ENCODE measurements at regions not wholly inside any gene's neighbourhood (a gene's known extent, or its start where the extent isn't known, plus 50 kb on each side); places are given as distances from the start of the nearest gene placed in this dataset.

DNA sequence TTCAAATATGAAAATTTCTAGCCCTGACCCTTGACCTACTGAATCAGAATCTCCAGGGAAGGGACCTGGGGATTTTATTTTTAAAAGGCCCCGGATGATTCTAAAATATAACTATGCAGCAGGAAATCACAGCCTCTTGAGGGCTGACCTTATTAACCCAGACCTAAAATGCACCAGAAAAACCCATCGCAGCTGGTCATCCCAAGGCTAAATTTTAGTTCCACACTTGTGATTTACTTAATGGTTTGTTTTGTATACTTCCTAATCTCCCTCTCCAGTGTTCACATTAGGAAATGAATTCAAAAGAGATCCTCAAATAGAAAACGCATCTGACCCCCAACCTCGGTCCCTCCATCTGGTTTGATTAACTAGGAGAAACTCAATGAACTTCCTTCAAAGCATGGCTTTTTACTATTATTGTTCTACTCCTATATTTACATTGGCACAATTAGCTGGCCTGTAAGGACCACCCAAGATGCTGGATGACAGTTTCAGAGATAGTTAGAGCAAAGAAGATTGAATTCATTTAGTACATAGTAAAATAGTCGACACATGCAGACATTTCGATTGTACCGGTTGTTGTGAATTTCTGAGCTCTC lies 147.8 kb upstream of the MED14 start:
- Mint-ChIP-seq H3K4me3 (no peak overlapping the region), H3K27me3 (ENCODE audit: low read depth) (no peaks in the 10 kb centered on the region), H3K36me3 (peaks cover 2% of the 10 kb centered on the region), H3K27ac (no peak overlapping the region), H3K9me3 (peaks cover 42% of the 10 kb centered on the region), H3K4me1 (peaks cover 7% of the 10 kb centered on the region)
- no peak for DNase-seq (ENCODE audit: low spot score in 2 of 2, unreplicated experiment in 2 of 2)
- TF ChIP-seq, protein P1, sequence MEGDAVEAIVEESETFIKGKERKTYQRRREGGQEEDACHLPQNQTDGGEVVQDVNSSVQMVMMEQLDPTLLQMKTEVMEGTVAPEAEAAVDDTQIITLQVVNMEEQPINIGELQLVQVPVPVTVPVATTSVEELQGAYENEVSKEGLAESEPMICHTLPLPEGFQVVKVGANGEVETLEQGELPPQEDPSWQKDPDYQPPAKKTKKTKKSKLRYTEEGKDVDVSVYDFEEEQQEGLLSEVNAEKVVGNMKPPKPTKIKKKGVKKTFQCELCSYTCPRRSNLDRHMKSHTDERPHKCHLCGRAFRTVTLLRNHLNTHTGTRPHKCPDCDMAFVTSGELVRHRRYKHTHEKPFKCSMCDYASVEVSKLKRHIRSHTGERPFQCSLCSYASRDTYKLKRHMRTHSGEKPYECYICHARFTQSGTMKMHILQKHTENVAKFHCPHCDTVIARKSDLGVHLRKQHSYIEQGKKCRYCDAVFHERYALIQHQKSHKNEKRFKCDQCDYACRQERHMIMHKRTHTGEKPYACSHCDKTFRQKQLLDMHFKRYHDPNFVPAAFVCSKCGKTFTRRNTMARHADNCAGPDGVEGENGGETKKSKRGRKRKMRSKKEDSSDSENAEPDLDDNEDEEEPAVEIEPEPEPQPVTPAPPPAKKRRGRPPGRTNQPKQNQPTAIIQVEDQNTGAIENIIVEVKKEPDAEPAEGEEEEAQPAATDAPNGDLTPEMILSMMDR (IDR thresholded peaks at IDR 0.05; ENCODE audit: unreplicated experiment) = no peak

DNA sequence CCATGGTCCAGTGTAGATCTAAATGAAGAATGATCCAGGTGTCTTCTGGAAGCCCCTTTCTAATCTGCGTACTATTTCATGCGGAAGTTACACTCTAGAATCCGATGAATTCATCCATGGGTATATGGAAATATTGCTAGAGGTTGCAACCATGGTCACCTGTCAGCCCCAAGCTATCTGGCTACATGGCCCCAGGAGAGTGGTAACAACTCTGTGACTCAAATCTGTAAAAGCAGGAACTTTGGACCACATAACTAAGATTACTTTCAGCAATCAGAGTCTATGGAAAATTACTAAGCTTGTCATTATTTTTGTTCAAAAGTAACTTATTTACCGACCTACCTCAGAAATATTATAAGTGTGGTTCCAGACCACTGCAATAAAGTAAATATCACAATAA lies 150.6 kb upstream of the MED14 start:
- H3K27ac Mint-ChIP-seq = no peak overlapping the region
- peaks cover 40% of the 10 kb centered on the region for H3K9me3 Mint-ChIP-seq
- TF ChIP-seq, protein P1 (IDR thresholded peaks at IDR 0.05; ENCODE audit: unreplicated experiment) = no peak

DNA sequence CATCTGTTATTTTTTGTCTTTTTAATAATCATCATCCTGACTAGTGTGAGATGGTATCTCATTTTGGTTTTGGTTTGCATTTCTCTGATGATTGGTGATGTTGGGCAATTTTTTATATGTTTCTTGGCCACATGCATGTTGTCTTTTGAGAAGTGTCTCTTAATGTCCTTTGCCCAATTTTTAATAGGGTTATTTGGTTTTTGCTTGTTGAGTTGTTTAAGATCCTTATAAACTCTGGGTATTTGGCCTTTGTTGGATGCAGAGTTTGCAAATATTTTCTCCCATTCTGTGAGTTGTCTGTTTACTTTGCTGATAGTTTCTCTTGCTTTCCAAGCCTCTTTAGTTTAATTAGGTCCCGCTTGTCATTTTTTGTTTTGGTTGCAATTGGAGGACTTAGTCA lies 152.1 kb upstream of the MED14 start:
- DNase-seq (ENCODE audit: low spot score in 2 of 2, unreplicated experiment in 2 of 2) = no peak
- Mint-ChIP-seq H3K27me3 (ENCODE audit: low read depth) (no peaks in the 10 kb centered on the region), H3K4me1 (no peaks in the 10 kb centered on the region), H3K27ac (no peak overlapping the region), H3K4me3 (no peak overlapping the region), H3K9me3 (peaks cover 42% of the 10 kb centered on the region), H3K36me3 (no peaks in the 10 kb centered on the region)
- TF ChIP-seq, protein P1 (IDR thresholded peaks at IDR 0.05; ENCODE audit: unreplicated experiment) = no peak

More for the DNA sequence above, 150.6 kb upstream of the MED14 start:
- DNase-seq (ENCODE audit: low spot score in 2 of 2, unreplicated experiment in 2 of 2) = no peak
- peaks cover 2% of the 10 kb centered on the region for H3K36me3 Mint-ChIP-seq
- no peaks in the 10 kb centered on the region for H3K4me1 Mint-ChIP-seq
- H3K27me3 Mint-ChIP-seq (ENCODE audit: low read depth) = no peaks in the 10 kb centered on the region
- no peak overlapping the region for H3K4me3 Mint-ChIP-seq

DNA sequence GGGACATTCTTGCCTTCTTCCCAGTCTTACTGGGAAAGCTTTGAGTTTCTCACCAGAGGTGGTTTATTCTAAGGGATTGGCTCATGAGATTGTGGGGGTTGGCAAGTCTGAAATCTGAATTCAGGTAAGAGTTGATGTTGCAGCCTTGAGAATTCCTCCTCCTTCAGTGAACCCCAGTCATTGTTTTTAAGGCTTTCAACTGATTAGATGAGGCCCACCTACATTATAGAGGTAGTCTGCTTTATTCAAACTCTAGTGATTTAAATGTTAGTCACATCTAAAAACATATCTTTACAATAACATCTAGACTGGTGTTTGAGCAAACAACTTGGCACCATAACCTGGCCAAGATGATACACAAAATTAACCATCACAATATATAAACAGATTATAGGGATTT lies 156.5 kb upstream of the MED14 start:
- Mint-ChIP-seq H3K27ac (no peak overlapping the region), H3K36me3 (no peaks in the 10 kb centered on the region)
- TF ChIP-seq, protein P1 (IDR thresholded peaks at IDR 0.05; ENCODE audit: unreplicated experiment) = no peak

DNA sequence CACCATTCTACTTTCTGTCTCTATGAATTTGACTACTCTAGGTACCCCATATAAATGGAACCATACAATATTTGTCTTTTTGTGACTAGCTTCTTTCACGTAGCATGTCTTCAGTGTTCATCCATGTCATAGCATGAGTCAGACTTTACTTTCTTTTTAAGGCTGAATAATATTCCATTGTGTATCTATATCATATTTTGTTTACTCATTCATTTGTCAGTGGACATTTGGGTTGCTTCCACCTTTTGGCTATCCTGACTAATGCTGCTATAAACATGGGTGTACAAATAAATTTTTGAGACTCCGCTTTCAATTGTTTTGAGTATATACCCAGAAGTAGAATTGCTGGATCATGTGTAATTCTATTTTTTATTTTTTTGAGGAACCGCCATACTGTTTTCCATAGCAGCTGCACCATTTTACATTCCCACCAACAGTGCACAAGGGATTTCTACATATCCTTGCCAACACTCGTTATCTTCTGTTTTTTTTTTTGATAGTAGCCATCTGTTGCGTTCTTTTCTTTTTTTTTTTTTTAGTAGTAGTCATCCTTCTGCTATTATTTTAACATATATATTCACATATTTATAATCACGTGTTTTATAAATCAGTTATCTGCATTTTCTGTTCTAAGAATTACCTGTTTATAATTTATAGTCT lies 158.0 kb upstream of the MED14 start:
- peaks cover 35% of the 10 kb centered on the region for H3K9me3 Mint-ChIP-seq
- H3K27me3 Mint-ChIP-seq (ENCODE audit: low read depth) = no peaks in the 10 kb centered on the region
- H3K4me1 Mint-ChIP-seq = no peaks in the 10 kb centered on the region
- no peak overlapping the region for H3K4me3 Mint-ChIP-seq
- no peak overlapping the region for H3K27ac Mint-ChIP-seq
- DNase-seq (ENCODE audit: low spot score in 2 of 2, unreplicated experiment in 2 of 2) = no peak
- H3K36me3 Mint-ChIP-seq = no peaks in the 10 kb centered on the region
- TF ChIP-seq, protein P1 (IDR thresholded peaks at IDR 0.05; ENCODE audit: unreplicated experiment) = no peak

More for the DNA sequence above, 156.5 kb upstream of the MED14 start:
- H3K4me1 Mint-ChIP-seq = no peaks in the 10 kb centered on the region
- H3K27me3 Mint-ChIP-seq (ENCODE audit: low read depth) = no peaks in the 10 kb centered on the region
- H3K4me3 Mint-ChIP-seq = no peak overlapping the region
- peaks cover 42% of the 10 kb centered on the region for H3K9me3 Mint-ChIP-seq
- DNase-seq (ENCODE audit: low spot score in 2 of 2, unreplicated experiment in 2 of 2) = no peak

Measured in mesothelial cell of epicardium (in vitro differentiated cells).